Calu3 (cell line): ENCODE measurements at regions not wholly inside any gene's neighbourhood (a gene's known extent, or its start where the extent isn't known, plus 50 kb on each side); places are given as distances from the start of the nearest gene placed in this dataset.
"Not testable (repeated sequence)": the region's sequence is repeated elsewhere in the genome, so short reads cannot be mapped to it uniquely, and the experiment has no call there.

Source experiments
- BruUV-seq: library from RNA; stranded (reverse); fragments of 400-500 nt; replicated peaks from 2 replicates; lab custom pipeline; 2021; lab: Mats Ljungman, UMichigan
- CTCF ChIA-PET: fragments of 300-600 bp; sonication (Branson Sonifier 250); formaldehyde crosslinking; loops from one replicate; lab custom pipeline; 2022; ENCODE audit warnings: antibody characterized with exemption; lab: Charles Lee
- DNase-seq: peaks from one replicate; pipeline ENCODE4 v3.0.0; 2022
- H3K27ac Mint-ChIP-seq: one replicate; pipeline ENCODE4 v1.8.0; 2022; ENCODE audit warnings: mixed read lengths; ENCODE audit not compliant: unreplicated experiment
- H3K27me3 Mint-ChIP-seq: one replicate; pipeline ENCODE4 v1.8.0; 2022; ENCODE audit warnings: mixed read lengths; ENCODE audit not compliant: unreplicated experiment
- H3K36me3 Mint-ChIP-seq: one replicate; pipeline ENCODE4 v1.8.0; 2022; ENCODE audit warnings: mild to moderate bottlenecking, moderate library complexity, mixed read lengths; ENCODE audit not compliant: insufficient read depth, unreplicated experiment
- H3K4me1 Mint-ChIP-seq: one replicate; pipeline ENCODE4 v1.8.0; 2022; ENCODE audit warnings: mild to moderate bottlenecking, low read depth, mixed read lengths; ENCODE audit not compliant: unreplicated experiment
- H3K4me3 Mint-ChIP-seq: one replicate; pipeline ENCODE4 v1.8.0; 2022; ENCODE audit warnings: mild to moderate bottlenecking, low read depth, moderate library complexity, mixed read lengths; ENCODE audit not compliant: unreplicated experiment
- H3K9me3 Mint-ChIP-seq: one replicate; pipeline ENCODE4 v1.8.0; 2022; ENCODE audit warnings: low read depth, mixed read lengths; ENCODE audit not compliant: unreplicated experiment
- intact Hi-C: fragments of 100-400 bp; cut with micrococcal nuclease; formaldehyde crosslinking; loops from one replicate; pipeline ENCODE4 v1.10.0; 2022; ENCODE audit not compliant: unreplicated experiment
- TF ChIP-seq, protein P1 (sequence below): fragments of 200-600 bp; IDR thresholded peaks from one replicate; pipeline ENCODE4 v1.8.0; 2022; ENCODE audit warnings: antibody characterized with exemption; ENCODE audit not compliant: unreplicated experiment

DNA sequence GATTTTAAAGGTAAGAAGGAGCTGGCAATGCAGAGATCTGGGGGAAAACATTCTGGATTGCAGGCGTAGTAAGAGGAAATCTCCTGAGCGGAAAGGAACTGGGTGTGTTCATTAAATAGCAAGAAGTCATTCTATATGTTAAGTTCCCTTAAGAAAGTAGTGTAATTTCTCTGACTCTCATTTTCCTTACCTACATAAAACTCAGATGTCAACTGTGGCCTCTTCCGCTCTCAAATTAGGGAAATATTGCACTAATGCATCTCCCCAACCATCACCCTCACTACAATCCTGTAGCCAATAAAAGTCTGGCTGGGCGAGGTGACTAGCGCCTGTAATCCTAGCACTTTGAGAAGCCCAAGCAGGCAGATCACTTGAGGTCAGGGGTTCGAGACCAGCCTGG is 89.0 kb upstream of the CDC42EP3 start:
- no TSS peak for BruUV-seq
- Mint-ChIP-seq H3K4me1 (no peaks in the 10 kb centered on the region), H3K36me3 (no peaks in the 10 kb centered on the region), H3K27ac (no peak overlapping the region), H3K27me3 (no peaks in the 10 kb centered on the region), H3K9me3 (no peaks in the 10 kb centered on the region), H3K4me3 (no peak overlapping the region)
- intact Hi-C loops = no loop called here
- TF ChIP-seq, protein P1, sequence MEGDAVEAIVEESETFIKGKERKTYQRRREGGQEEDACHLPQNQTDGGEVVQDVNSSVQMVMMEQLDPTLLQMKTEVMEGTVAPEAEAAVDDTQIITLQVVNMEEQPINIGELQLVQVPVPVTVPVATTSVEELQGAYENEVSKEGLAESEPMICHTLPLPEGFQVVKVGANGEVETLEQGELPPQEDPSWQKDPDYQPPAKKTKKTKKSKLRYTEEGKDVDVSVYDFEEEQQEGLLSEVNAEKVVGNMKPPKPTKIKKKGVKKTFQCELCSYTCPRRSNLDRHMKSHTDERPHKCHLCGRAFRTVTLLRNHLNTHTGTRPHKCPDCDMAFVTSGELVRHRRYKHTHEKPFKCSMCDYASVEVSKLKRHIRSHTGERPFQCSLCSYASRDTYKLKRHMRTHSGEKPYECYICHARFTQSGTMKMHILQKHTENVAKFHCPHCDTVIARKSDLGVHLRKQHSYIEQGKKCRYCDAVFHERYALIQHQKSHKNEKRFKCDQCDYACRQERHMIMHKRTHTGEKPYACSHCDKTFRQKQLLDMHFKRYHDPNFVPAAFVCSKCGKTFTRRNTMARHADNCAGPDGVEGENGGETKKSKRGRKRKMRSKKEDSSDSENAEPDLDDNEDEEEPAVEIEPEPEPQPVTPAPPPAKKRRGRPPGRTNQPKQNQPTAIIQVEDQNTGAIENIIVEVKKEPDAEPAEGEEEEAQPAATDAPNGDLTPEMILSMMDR = no peak
- no peak for DNase-seq
- CTCF ChIA-PET = no interaction called here

DNA sequence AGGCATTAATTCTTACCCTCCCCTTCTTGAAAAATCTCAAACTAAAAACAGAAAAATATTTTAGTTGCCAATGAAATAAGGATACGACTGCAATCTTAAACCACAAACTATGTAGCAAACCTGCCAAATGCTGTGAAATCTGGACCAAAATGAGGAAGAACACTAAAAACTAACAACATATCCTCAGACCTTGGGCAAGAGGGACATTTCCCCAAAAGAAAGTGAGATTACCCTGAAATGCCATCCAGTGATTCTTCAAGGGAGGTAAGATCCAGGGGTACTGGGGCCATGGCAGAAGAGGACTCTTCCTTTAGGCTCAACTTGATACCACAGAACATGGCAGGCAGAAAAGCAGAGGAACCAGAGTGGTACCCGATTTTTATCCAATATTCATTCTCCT is 90.8 kb upstream of the CDC42EP3 start:
- H3K27ac Mint-ChIP-seq, CTCF ChIA-PET, H3K9me3 Mint-ChIP-seq, H3K4me3 Mint-ChIP-seq, H3K27me3 Mint-ChIP-seq, H3K36me3 Mint-ChIP-seq, BruUV-seq, DNase-seq, intact Hi-C loops: not testable (repeated sequence)
- H3K4me1 Mint-ChIP-seq = peaks cover 14% of the 10 kb centered on the region

- Mint-ChIP-seq H3K27me3 (no peaks in the 10 kb centered on the region), H3K4me3 (no peak overlapping the region), H3K9me3 (peaks cover 3% of the 10 kb centered on the region), H3K36me3 (no peaks in the 10 kb centered on the region), H3K27ac (no peak overlapping the region), H3K4me1 (peaks cover 29% of the 10 kb centered on the region)
- DNase-seq = no peak
- CTCF ChIA-PET = no interaction called here
- intact Hi-C loops = no loop called here
- TF ChIP-seq, protein P1 = no peak
- BruUV-seq = no TSS peak
Observed at GRCh38 chr2:37764739-37765138, 93.3 kb upstream of the CDC42EP3 start.

GRCh38 chr2:37766106-37766505 is 94.7 kb upstream of the CDC42EP3 start:
- no peak overlapping the region for H3K4me3 Mint-ChIP-seq
- CTCF ChIA-PET = interaction anchor here (0.6 kb wide), 1 partner anchor 127 kb away, joined by 3 read pairs; no protein-coding TSS in a partner anchor
- no peak for DNase-seq
- H3K9me3 Mint-ChIP-seq = peaks cover 3% of the 10 kb centered on the region
- intact Hi-C loops = no loop called here
- H3K27me3 Mint-ChIP-seq = no peaks in the 10 kb centered on the region
- TF ChIP-seq, protein P1 = no peak
- H3K36me3 Mint-ChIP-seq = no peaks in the 10 kb centered on the region
- BruUV-seq = no TSS peak
- H3K4me1 Mint-ChIP-seq = peaks cover 29% of the 10 kb centered on the region
- H3K27ac Mint-ChIP-seq = no peak overlapping the region

- H3K4me3 Mint-ChIP-seq = no peak overlapping the region
- H3K9me3 Mint-ChIP-seq = peaks cover 3% of the 10 kb centered on the region
- no peaks in the 10 kb centered on the region for H3K27me3 Mint-ChIP-seq
- intact Hi-C loops = no loop called here
- H3K4me1 Mint-ChIP-seq = peaks cover 29% of the 10 kb centered on the region
- TF ChIP-seq, protein P1 = no peak
- CTCF ChIA-PET = no interaction called here
- no peaks in the 10 kb centered on the region for H3K36me3 Mint-ChIP-seq
- BruUV-seq = no TSS peak
- no peak overlapping the region for H3K27ac Mint-ChIP-seq
- no peak for DNase-seq
Observed at GRCh38 chr2:37767046-37767445, 95.6 kb upstream of the CDC42EP3 start.
